ENCODE measurements at regions not wholly inside any gene's neighbourhood (a gene's known extent, or its start where the extent isn't known, plus 50 kb on each side); places are given as distances from the start of the nearest gene placed in this dataset.
"Not testable (repeated sequence)": the region's sequence is repeated elsewhere in the genome, so short reads cannot be mapped to it uniquely, and the experiment has no call there.

DNA sequence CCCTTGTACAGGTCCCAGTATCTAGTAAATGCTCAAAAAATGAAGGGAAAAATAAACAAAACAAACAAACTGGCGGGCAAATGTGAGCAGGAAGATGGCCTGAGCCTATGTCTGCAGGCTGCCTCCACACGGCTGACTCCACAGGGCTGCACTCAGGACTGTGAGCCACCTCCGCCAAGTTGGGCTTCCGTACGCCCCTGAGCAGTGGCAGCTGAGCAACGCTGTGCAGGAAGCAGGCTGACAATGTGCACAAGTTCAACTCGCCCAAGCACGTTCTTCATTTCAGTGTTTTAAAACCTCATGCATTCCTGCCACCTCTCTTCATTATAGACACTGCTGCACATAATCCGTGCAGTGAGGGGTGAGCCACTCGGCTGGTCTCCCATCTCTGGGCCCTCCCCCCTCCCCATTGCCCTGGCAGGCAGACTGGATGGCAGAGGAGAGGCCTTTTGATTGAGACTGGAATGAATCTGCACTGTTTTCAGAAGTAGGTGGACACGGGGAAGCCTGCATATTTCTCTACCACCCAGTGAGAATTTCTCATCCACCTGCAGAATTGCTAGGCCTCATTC lies 915.3 kb downstream of the UQCRFS1 start:
- no peak for TF ChIP-seq CTCF (conservative IDR thresholded peaks at IDR 0.05)
- no peak for TF ChIP-seq EZH2 (IDR thresholded peaks at IDR 0.05; ENCODE audit: low read depth)
- no TSS peak for BruUV-seq (replicated peaks)
- H3K36me3 ChIP-seq (ENCODE audit: low read depth): no peaks in the 10 kb centered on the region

DNA sequence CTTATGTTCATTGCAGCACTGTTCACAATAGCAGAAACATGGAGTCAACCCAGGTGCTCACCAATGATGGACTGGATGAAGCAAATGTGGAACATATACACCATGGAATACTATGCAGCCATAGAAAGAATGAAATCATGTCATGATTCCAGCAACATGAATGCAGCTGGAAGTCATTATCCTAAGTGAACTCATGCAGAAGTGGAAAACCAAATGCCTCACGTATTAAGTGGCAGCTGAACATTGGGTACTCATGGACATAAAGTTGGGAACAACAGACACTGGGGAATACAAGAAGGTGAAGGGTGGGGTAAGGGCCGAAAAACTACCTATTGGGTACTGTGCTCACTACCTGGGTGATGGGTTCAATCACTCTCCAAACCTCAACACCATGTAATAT lies 915.9 kb downstream of the UQCRFS1 start:
- Histone ChIP-seq H3K4me1 (replicated peaks; ENCODE audit: insufficient read depth) (no peaks in the 10 kb centered on the region), H4K20me1 (ENCODE audit: insufficient read depth) (no peaks in the 10 kb centered on the region), H3K4me3 (no peak overlapping the region), H3F3A (ENCODE audit: insufficient read depth, low read depth) (no peaks in the 10 kb centered on the region), H3K27me3 (ENCODE audit: insufficient read depth, low read depth) (0 out of 2 replicates have a peak, but pooled peaks cover 6% of the 10 kb centered on the region), H3K4me2 (no peak overlapping the region), H3K36me3 (ENCODE audit: low read depth) (no peaks in the 10 kb centered on the region), H2AFZ (no peak overlapping the region), H3K27ac (no peak overlapping the region), H3K9me2 (ENCODE audit: insufficient read depth) (no peaks in the 10 kb centered on the region), H3K79me2 (ENCODE audit: low read depth) (no peaks in the 10 kb centered on the region), H3K9me3 (ENCODE audit: insufficient read depth, low read depth) (no peaks in the 10 kb centered on the region)
- CTCF ChIA-PET: no interaction called here
- BruUV-seq (replicated peaks): no TSS peak
- POLR2A ChIA-PET (ENCODE audit: unreplicated experiment): no interaction called here
- TF ChIP-seq EZH2 (IDR thresholded peaks at IDR 0.05; ENCODE audit: low read depth): no peak
- TF ChIP-seq CTCF (conservative IDR thresholded peaks at IDR 0.05): no peak
- no peak for DNase-seq
- intact Hi-C loops (cut with micrococcal nuclease; ENCODE audit: unreplicated experiment): no loop called here

More for the DNA sequence above, 915.3 kb downstream of the UQCRFS1 start:
- DNase-seq: no peak
- H3F3A ChIP-seq (ENCODE audit: insufficient read depth, low read depth): no peaks in the 10 kb centered on the region
- H3K9me2 ChIP-seq (ENCODE audit: insufficient read depth): no peaks in the 10 kb centered on the region
- POLR2A ChIA-PET (ENCODE audit: unreplicated experiment): no interaction called here
- H3K4me1 ChIP-seq (replicated peaks; ENCODE audit: insufficient read depth): no peaks in the 10 kb centered on the region
- H3K4me2 ChIP-seq: no peak overlapping the region
- no peaks in the 10 kb centered on the region for H4K20me1 ChIP-seq (ENCODE audit: insufficient read depth)
- CTCF ChIA-PET: no interaction called here
- intact Hi-C loops (cut with micrococcal nuclease; ENCODE audit: unreplicated experiment): no loop called here
- H3K79me2 ChIP-seq (ENCODE audit: low read depth): no peaks in the 10 kb centered on the region
- no peak overlapping the region for H3K4me3 ChIP-seq
- H2AFZ ChIP-seq: no peak overlapping the region
- no peaks in the 10 kb centered on the region for H3K9me3 ChIP-seq (ENCODE audit: insufficient read depth, low read depth)
- H3K27ac ChIP-seq: no peak overlapping the region
- 0 out of 2 replicates have a peak, but pooled peaks cover 6% of the 10 kb centered on the region for H3K27me3 ChIP-seq (ENCODE audit: insufficient read depth, low read depth)

DNA sequence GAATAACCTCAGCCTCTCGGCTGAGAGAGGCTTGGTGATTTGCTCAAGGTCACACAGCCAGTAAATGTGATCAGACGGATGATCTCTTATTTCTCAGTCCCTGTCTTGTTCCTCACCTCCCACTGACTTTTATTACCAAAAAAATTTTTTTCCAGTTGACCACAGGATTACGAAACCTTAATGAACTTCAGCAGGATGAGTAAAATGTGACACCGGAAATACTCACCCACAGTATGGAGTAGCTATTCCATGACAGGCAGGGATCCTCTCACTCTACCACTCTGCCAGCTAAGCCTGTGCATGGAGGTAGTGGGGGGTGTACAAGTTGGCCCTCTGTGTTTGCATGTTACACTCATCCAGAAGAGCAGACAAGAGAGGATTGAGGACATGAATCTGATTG lies 916.4 kb downstream of the UQCRFS1 start:
- POLR2A ChIA-PET (ENCODE audit: unreplicated experiment): no interaction called here

DNA sequence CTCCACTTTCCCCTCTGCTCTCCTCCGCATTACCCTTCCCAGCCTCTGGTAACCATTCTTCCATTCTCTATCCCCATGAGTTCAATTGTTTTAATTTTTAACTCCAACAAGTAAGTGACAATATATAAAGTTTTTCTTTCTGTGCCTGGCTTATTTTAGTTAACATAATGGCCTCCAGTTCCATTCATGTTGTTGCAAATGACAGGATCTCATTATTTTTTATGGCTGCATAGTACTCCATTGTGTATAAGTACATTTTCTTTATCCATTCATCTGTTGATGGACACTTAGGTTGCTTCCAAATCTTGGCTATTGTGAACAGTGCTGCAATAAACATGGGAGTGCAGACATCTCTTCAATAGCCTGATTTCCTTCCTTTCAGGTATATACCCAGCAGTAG lies 918.0 kb downstream of the UQCRFS1 start:
- intact Hi-C loops (cut with micrococcal nuclease; ENCODE audit: unreplicated experiment); POLR2A ChIA-PET (ENCODE audit: unreplicated experiment); CTCF ChIA-PET: not testable (repeated sequence)

More for the DNA sequence above, 916.4 kb downstream of the UQCRFS1 start:
- Histone ChIP-seq H3K4me2 (no peak overlapping the region), H3K27ac (no peak overlapping the region), H3F3A (ENCODE audit: insufficient read depth, low read depth) (no peaks in the 10 kb centered on the region), H3K27me3 (ENCODE audit: insufficient read depth, low read depth) (0 out of 2 replicates have a peak, but pooled peaks cover 6% of the 10 kb centered on the region), H3K4me3 (no peak overlapping the region), H2AFZ (no peak overlapping the region), H3K9me2 (ENCODE audit: insufficient read depth) (no peaks in the 10 kb centered on the region), H3K79me2 (ENCODE audit: low read depth) (no peaks in the 10 kb centered on the region), H3K36me3 (ENCODE audit: low read depth) (no peaks in the 10 kb centered on the region), H3K4me1 (replicated peaks; ENCODE audit: insufficient read depth) (no peaks in the 10 kb centered on the region), H4K20me1 (ENCODE audit: insufficient read depth) (no peaks in the 10 kb centered on the region), H3K9me3 (ENCODE audit: insufficient read depth, low read depth) (no peaks in the 10 kb centered on the region)
- no peak for TF ChIP-seq CTCF (conservative IDR thresholded peaks at IDR 0.05)
- no peak for TF ChIP-seq EZH2 (IDR thresholded peaks at IDR 0.05; ENCODE audit: low read depth)
- no TSS peak for BruUV-seq (replicated peaks)
- no peak for DNase-seq
- intact Hi-C loops (cut with micrococcal nuclease; ENCODE audit: unreplicated experiment): no loop called here
- CTCF ChIA-PET: no interaction called here

More for the DNA sequence above, 918.0 kb downstream of the UQCRFS1 start:
- H4K20me1 ChIP-seq (ENCODE audit: insufficient read depth); H3K36me3 ChIP-seq (ENCODE audit: low read depth); H3K27me3 ChIP-seq (ENCODE audit: insufficient read depth, low read depth); H3K27ac ChIP-seq; H2AFZ ChIP-seq; H3K9me3 ChIP-seq (ENCODE audit: insufficient read depth, low read depth); H3F3A ChIP-seq (ENCODE audit: insufficient read depth, low read depth); H3K4me2 ChIP-seq; DNase-seq; H3K4me1 ChIP-seq (replicated peaks; ENCODE audit: insufficient read depth); H3K9me2 ChIP-seq (ENCODE audit: insufficient read depth); H3K79me2 ChIP-seq (ENCODE audit: low read depth); BruUV-seq (replicated peaks); H3K4me3 ChIP-seq: not testable (repeated sequence)

Measured in PC-9 (cell line).